ENCODE measurements at regions not wholly inside any gene's neighbourhood (a gene's known extent, or its start where the extent isn't known, plus 50 kb on each side); places are given as distances from the start of the nearest gene placed in this dataset.

GRCh38 chr15:61621865-61622264 is 392.8 kb upstream of the RORA start:
- no peak for TF ChIP-seq MAZ (IDR thresholded peaks at IDR 0.05; ENCODE audit: borderline replicate concordance, low read depth, low read length)
- TF ChIP-seq, protein P1, sequence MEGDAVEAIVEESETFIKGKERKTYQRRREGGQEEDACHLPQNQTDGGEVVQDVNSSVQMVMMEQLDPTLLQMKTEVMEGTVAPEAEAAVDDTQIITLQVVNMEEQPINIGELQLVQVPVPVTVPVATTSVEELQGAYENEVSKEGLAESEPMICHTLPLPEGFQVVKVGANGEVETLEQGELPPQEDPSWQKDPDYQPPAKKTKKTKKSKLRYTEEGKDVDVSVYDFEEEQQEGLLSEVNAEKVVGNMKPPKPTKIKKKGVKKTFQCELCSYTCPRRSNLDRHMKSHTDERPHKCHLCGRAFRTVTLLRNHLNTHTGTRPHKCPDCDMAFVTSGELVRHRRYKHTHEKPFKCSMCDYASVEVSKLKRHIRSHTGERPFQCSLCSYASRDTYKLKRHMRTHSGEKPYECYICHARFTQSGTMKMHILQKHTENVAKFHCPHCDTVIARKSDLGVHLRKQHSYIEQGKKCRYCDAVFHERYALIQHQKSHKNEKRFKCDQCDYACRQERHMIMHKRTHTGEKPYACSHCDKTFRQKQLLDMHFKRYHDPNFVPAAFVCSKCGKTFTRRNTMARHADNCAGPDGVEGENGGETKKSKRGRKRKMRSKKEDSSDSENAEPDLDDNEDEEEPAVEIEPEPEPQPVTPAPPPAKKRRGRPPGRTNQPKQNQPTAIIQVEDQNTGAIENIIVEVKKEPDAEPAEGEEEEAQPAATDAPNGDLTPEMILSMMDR (conservative IDR thresholded peaks at IDR 0.05; ENCODE audit: low read depth, low read length) = no peak
- TF ChIP-seq NFE2L2 (IDR thresholded peaks at IDR 0.05; ENCODE audit: low read depth, low read length) = no peak
- no peak for TF ChIP-seq POLR2A (IDR thresholded peaks at IDR 0.05; ENCODE audit: low read depth, low read length)
- no peak for TF ChIP-seq USF2 (IDR thresholded peaks at IDR 0.05; ENCODE audit: low read depth, low read length)
- no peak for TF ChIP-seq RAD21 (IDR thresholded peaks at IDR 0.05; ENCODE audit: low read length)
- no peak for TF ChIP-seq BHLHE40 (IDR thresholded peaks at IDR 0.05; ENCODE audit: low read depth, low read length)
